Hepatocyte (in vitro differentiated cells): ENCODE measurements at regions not wholly inside any gene's neighbourhood (a gene's known extent, or its start where the extent isn't known, plus 50 kb on each side); places are given as distances from the start of the nearest gene placed in this dataset.

Source experiments
- DNase-seq: peaks from one replicate; pipeline ENCODE4 v3.0.0-alpha.2; 2016; ENCODE audit warnings: low spot score
- H2AFZ ChIP-seq: fragments of 200-600 bp; sonication (generic); 2 replicates; pipeline ENCODE4 v1.6.0; 2016; ENCODE audit warnings: antibody characterized with exemption, mild to moderate bottlenecking
- H3K27ac ChIP-seq: fragments of 200-600 bp; sonication (generic); 2 replicates; pipeline ENCODE4 v1.5.1; 2016; ENCODE audit warnings: mild to moderate bottlenecking
- H3K27me3 ChIP-seq: fragments of 200-600 bp; sonication (generic); 2 replicates; pipeline ENCODE4 v1.6.1; 2016
- H3K36me3 ChIP-seq: fragments of 200-600 bp; sonication (generic); replicated peaks from 2 replicates; pipeline ENCODE4 v1.5.1; 2016; ENCODE audit warnings: low read depth; ENCODE audit not compliant: insufficient read depth
- H3K4me1 ChIP-seq: fragments of 200-600 bp; sonication (generic); 2 replicates; pipeline ENCODE4 v1.5.1; 2016; ENCODE audit warnings: mild to moderate bottlenecking, moderate library complexity; ENCODE audit not compliant: insufficient read depth
- H3K4me2 ChIP-seq: fragments of 200-600 bp; sonication (generic); 2 replicates; pipeline ENCODE4 v1.6.0; 2016
- H3K4me3 ChIP-seq: fragments of 200-600 bp; sonication (generic); 2 replicates; pipeline ENCODE4 v1.5.1; 2016; ENCODE audit warnings: mild to moderate bottlenecking
- H3K79me2 ChIP-seq: fragments of 200-600 bp; sonication (generic); 2 replicates; pipeline ENCODE4 v1.6.0; 2017; ENCODE audit warnings: mild to moderate bottlenecking
- H3K9me2 ChIP-seq: fragments of 200-600 bp; sonication (generic); replicated peaks from 2 replicates; pipeline ENCODE4 v1.6.0; 2017; ENCODE audit warnings: mild to moderate bottlenecking; ENCODE audit not compliant: insufficient read depth
- H3K9me3 ChIP-seq: fragments of 200-600 bp; sonication (generic); 2 replicates; pipeline ENCODE4 v1.5.1; 2016; ENCODE audit warnings: low read depth, mild to moderate bottlenecking
- H4K20me1 ChIP-seq: fragments of 200-600 bp; sonication (generic); 2 replicates; pipeline ENCODE4 v1.6.0; 2016; ENCODE audit warnings: mild to moderate bottlenecking; ENCODE audit not compliant: insufficient read depth, poor library complexity, severe bottlenecking
- CTCF ChIP-seq: fragments of 200-600 bp; sonication (generic); IDR thresholded peaks from 2 replicates; pipeline ENCODE4 v1.5.1; 2016; ENCODE audit warnings: antibody characterized with exemption, mild to moderate bottlenecking; ENCODE audit not compliant: poor library complexity
- EZH2 ChIP-seq: fragments of 200-600 bp; sonication (generic); IDR thresholded peaks from 2 replicates; pipeline ENCODE4 v1.6.1; 2016; ENCODE audit warnings: antibody characterized with exemption, mild to moderate bottlenecking, borderline replicate concordance
- EZH2phosphoT487 ChIP-seq: fragments of 200-600 bp; sonication (generic); IDR thresholded peaks from one replicate; pipeline ENCODE4 v1.6.1; 2018; ENCODE audit warnings: antibody characterized with exemption, mild to moderate bottlenecking, low read depth, moderate library complexity; ENCODE audit not compliant: unreplicated experiment, severe bottlenecking
- WGBS: methylation state at CpG from one replicate; pipeline ENCODE4 v1.1.6; 2016; ENCODE audit warnings: low lambda C conversion rate; ENCODE audit errors: missing lambda C conversion rate; 5-methylcytosine and 5-hydroxymethylcytosine counted together

- H3K4me3 ChIP-seq: no peak overlapping the region
- H3K9me3 ChIP-seq: no peaks in the 10 kb centered on the region
- no peaks in the 10 kb centered on the region for H3K79me2 ChIP-seq
- no peaks in the 10 kb centered on the region for H4K20me1 ChIP-seq
- TF ChIP-seq CTCF: no peak
- TF ChIP-seq EZH2: no peak
- TF ChIP-seq EZH2phosphoT487: no peak
- no peak overlapping the region for H3K4me2 ChIP-seq
- no peaks in the 10 kb centered on the region for H3K9me2 ChIP-seq
- H3K4me1 ChIP-seq: no peaks in the 10 kb centered on the region
- no peak overlapping the region for H2AFZ ChIP-seq
- no peaks in the 10 kb centered on the region for H3K27me3 ChIP-seq
- no peaks in the 10 kb centered on the region for H3K36me3 ChIP-seq
- no peak overlapping the region for H3K27ac ChIP-seq
- WGBS: 90% methylated on average over 2 of the region's 2 CpGs
- DNase-seq: no peak
Observed at GRCh38 chr6:99186417-99186816, 163.1 kb downstream of the FAXC start.

- no peak for TF ChIP-seq EZH2
- TF ChIP-seq EZH2phosphoT487: no peak
- no peak for TF ChIP-seq CTCF
- WGBS: 83% methylated on average over 5 of the region's 5 CpGs
- DNase-seq: no peak
Observed at GRCh38 chr6:99185525-99185924, 163.9 kb downstream of the FAXC start.

GRCh38 chr6:99184696-99185095, 164.8 kb downstream of the FAXC start:
- no peak for DNase-seq
- H2AFZ ChIP-seq: no peak overlapping the region
- no peaks in the 10 kb centered on the region for H3K4me1 ChIP-seq
- H3K79me2 ChIP-seq: no peaks in the 10 kb centered on the region
- H3K36me3 ChIP-seq: no peaks in the 10 kb centered on the region
- 62% methylated on average over 2 of the region's 2 CpGs for WGBS
- no peak overlapping the region for H3K4me3 ChIP-seq
- no peak overlapping the region for H3K4me2 ChIP-seq
- H3K9me2 ChIP-seq: no peaks in the 10 kb centered on the region
- no peaks in the 10 kb centered on the region for H4K20me1 ChIP-seq
- peaks cover 11% of the 10 kb centered on the region for H3K9me3 ChIP-seq
- H3K27me3 ChIP-seq: no peaks in the 10 kb centered on the region
- TF ChIP-seq EZH2: no peak
- TF ChIP-seq CTCF: no peak
- TF ChIP-seq EZH2phosphoT487: no peak
- H3K27ac ChIP-seq: no peak overlapping the region

More at GRCh38 chr6:99185525-99185924, 163.9 kb downstream of the FAXC start:
- Histone ChIP-seq H3K4me2 (no peak overlapping the region), H3K79me2 (no peaks in the 10 kb centered on the region), H4K20me1 (no peaks in the 10 kb centered on the region), H2AFZ (no peak overlapping the region), H3K27ac (no peak overlapping the region), H3K4me1 (no peaks in the 10 kb centered on the region), H3K36me3 (no peaks in the 10 kb centered on the region), H3K9me2 (no peaks in the 10 kb centered on the region), H3K27me3 (no peaks in the 10 kb centered on the region), H3K4me3 (no peak overlapping the region), H3K9me3 (peaks cover 7% of the 10 kb centered on the region)

DNA sequence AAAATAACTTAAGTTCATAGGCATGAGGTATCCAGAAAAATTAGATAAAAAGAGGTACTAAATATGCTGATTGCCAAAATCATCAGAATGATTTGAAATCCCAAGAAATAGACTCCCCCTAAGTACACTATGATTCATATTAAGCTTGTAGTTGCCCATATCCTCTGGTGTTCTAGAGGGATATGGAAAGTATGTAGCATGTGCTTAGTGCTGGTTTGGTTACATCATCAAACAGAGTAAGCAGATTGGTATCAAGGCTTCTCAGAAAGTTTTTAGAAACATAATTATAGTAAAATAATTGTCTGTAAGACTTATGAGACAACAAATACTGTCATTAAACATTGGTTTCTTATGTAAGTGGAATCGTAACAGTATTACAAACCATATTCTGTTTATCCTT, 166.4 kb downstream of the FAXC start:
- WGBS: 81% methylated on average over 1 of the region's 1 CpG
- no peaks in the 10 kb centered on the region for H4K20me1 ChIP-seq
- no peak for TF ChIP-seq EZH2phosphoT487
- TF ChIP-seq CTCF: no peak
- TF ChIP-seq EZH2: no peak
- no peaks in the 10 kb centered on the region for H3K4me1 ChIP-seq
- H3K4me2 ChIP-seq: no peak overlapping the region
- H3K9me3 ChIP-seq: peaks cover 11% of the 10 kb centered on the region
- no peak overlapping the region for H2AFZ ChIP-seq
- no peaks in the 10 kb centered on the region for H3K79me2 ChIP-seq
- no peak overlapping the region for H3K4me3 ChIP-seq
- no peaks in the 10 kb centered on the region for H3K9me2 ChIP-seq
- DNase-seq: no peak
- H3K27me3 ChIP-seq: no peaks in the 10 kb centered on the region
- no peaks in the 10 kb centered on the region for H3K36me3 ChIP-seq
- no peak overlapping the region for H3K27ac ChIP-seq
